HPDE6-E6E7 (cell line): ENCODE measurements at regions not wholly inside any gene's neighbourhood (a gene's known extent, or its start where the extent isn't known, plus 50 kb on each side); places are given as distances from the start of the nearest gene placed in this dataset.
A peak's percentile ranks its signal among the peaks of the same experiment; 100 is the strongest.

Experiments used
- DNase-seq: peaks from one replicate; pipeline ENCODE4 v3.0.0; 2011; ENCODE audit warnings: missing footprints; ENCODE audit errors: extremely low spot score

- DNase-seq = no peak
Observed at GRCh38 chr10:44774676-44775401, 136.3 kb upstream of the TMEM72 start.

DNA sequence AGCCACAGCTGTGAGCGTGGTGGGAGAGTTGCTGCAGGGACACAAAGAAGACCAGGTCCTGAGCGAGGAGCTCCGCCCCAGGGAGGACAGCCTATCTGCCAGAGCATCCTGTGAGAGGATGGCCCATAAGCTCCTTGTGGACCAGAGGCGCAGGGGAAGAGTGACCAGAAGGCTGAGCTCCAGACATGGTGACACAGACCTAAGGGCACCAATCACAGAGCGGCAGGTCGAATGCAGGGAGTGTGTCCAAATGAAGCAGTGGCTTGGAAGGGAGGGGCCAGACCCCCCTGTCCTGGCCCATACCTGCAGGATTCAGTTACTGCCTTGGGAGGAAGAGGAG lies 135.8 kb upstream of the TMEM72 start:
- DNase-seq = no peak

DNA sequence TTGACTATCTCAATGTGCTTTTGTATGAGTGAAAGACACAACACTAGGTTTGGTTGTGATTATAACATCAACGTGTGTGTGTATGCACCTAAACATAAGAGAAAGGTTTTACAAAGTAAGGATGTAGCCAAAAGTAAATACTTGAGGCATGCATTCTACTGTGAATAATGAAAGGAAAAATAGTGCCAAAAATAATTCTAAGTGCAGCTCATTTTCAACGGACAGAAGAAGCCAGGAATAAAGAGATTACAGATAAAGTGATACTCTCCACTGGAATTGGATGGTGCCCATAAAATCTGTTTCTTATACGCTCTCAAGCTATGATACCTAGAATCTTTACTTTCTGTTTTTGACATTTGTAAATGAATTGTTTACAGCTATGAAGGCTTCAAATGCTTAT lies 135.0 kb upstream of the TMEM72 start:
- DNase-seq = no peak

DNA sequence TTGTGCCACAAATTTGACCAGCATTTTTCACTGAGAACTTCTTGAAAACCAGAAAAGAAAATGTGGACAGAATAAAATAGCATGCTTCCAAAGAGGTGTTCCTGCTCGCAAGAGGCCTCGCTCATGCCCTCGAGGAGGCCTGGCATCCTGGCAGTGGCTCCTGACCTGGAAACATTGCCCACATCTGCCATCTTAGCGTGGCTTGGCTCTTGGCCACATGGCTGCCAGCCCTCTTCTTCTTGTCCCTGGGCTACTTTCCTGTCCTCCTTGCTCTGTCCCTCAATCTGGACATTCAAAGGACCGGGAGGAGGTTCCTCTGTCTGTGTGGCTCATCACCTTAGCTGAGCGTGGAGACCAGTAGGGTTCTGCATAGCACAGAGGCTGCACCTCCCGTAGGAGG lies 131.6 kb upstream of the TMEM72 start:
- no peak for DNase-seq

DNA sequence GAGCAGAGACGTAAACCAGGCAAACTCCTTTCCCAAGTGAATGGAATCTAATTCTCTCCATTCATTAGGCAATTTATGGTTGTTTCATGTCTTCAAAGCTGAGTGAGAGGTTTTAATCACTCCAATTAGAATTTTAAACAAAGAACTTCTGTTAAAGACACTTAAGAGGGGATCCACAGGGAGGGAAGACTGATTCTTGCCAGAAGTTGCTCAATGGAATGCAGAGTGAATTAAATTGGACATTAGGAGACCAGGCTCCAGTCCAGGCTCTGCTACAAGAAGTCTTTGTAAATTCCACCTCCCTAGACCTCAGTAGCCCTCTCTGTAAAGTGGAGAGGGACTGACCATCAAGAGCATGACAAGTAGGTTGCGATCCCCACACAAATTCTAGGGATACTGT lies 130.7 kb upstream of the TMEM72 start:
- no peak for DNase-seq

DNA sequence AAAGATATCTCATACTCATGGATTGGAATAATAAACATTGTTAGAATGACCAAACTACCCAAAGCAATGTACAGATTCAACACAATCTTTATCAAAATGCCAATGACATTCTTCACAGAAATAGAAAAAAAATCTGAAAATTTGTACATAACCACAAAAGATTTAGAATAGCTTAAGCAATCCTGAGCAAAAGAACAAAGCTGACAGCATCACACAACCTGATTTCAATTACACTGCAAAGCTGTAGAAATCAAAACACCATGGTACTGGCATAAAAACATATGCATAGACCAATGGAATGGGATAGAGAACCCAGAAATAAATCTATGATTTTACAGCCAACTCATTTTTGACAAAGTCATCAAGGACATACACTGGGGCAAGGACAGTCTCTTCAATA lies 130.0 kb upstream of the TMEM72 start:
- no peak for DNase-seq

DNA sequence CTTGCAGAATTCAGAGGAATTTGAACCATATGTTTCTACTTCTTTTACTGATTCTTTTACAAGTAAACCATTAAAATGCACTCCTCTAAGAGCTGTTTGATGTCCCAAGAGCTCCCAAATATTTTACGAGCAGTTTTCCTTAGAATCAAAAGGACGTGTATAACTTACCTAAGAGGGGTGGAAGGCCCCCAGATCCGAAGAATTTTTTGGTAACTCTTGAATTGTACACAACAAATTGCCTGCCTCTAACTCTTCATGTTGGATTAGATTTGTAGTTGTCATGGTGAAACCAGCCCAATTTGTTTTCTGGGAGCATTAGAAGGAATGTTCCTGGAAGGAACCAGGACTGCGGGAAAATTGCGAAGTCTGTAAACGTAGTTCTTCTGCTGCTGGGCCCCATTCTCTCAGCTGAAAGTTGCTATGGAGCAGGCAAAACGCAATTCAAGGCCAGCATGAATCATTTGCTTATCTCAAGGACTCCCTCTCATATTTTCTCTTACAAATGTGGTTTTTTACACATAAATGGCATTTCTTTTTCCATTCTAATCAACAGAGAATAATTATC lies 124.8 kb upstream of the TMEM72 start:
- DNase-seq = no peak

- DNase-seq = no peak
Observed at GRCh38 chr10:44787480-44788075, 123.6 kb upstream of the TMEM72 start.

- no peak for DNase-seq
Observed at GRCh38 chr10:44788147-44789129, 122.7 kb upstream of the TMEM72 start.

- no peak for DNase-seq
Observed at GRCh38 chr10:44792119-44792775, 118.9 kb upstream of the TMEM72 start.

DNA sequence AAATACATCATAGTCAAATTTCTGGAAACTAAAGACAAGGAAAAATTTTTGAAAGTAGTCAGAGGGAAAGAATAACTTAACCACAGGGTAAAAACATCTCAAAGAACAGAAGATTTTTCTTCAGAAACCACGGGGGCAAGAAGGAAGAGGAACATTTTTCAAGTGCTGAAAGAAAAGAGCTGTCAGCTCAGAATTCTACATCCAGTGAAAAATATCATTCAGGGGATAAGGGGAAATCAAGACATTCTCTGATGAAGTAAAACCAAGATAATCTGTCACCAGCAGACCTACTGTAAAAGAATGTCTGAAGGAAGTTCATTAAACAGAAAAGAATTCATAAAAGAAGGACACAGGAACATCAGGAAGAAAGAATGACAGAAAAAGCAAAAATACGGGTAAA lies 111.2 kb upstream of the TMEM72 start:
- DNase-seq = no peak

DNA sequence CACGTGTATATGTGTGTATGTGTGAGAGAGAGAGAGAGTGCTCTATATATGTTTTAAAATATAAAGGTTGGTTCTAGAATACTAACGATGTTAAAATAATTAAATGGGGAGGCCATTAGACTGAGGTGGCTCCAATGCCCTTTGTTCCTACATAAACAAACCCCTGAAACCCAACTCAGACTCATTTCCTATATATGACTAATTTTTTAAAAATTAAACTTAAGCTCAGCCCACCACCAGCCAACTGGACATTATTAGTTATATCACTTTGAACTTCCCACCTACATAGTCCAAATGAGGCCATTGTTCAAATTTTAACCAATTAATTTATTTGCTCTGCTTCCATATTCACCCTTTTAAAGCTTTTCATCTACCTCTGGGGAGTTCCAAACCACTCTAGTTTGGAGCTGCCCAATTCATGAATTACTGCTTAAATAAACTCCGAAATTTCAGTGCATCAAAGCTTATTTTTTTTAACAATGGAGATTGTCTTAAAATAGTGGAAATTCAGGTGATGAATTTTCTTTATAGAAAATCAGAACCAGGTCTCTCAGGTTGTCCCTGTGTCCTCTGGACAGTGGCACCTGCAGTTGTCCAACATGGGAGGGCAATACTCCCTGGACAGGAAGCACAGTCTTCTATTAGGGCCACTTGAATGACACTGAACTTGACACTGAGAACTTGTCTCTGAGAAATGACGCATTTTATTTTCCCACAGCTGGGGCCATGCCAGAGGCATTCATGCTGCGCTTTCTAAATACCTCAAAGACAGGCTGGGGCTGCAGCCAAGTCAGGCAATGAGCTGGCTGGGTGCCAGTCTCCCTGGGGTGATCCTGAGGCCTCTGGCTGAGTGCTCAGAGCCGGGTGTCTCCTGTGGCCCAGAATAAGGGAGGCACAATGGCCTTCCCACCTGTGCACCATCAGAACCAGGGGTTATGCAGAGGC lies 109.5 kb upstream of the TMEM72 start:
- DNase-seq = peak; percentile 59

DNA sequence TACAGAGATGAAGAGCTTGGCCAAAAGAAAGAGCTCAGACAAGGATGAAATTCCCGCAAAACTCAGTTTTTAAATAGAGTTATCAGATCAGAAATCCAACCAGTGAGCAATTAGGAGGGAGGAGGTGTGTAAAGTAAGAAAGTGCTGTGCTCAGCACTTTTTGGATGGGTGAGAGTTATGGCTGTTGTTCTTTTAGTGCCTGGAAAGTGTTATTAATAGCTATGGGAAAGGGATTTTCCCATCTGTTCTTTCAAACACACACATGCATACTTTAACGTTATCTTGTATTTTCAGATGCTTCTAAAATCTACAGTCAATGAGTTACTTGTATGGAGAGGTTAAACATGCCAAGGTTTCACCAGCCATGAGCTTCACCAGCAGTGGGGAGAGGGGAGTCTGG lies 107.3 kb upstream of the TMEM72 start:
- DNase-seq = no peak

DNA sequence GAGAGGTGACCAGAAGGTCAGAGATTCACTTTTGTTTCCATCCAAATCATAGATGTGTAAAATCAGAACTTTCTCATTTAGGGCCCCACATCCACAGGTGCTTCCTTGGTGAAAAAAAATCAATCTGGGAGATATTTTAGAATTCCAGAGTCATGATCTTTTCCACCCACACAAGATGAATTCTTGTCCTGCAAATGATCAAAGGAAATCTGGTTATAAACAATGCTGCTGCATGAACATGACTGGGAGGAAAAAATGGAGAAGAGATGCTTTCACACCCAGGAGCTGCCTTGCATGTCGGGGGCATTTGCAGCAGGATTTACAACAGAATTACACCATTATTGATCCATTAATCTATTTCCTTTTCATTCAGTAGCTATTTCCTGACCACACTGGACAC lies 106.5 kb upstream of the TMEM72 start:
- DNase-seq = no peak

DNA sequence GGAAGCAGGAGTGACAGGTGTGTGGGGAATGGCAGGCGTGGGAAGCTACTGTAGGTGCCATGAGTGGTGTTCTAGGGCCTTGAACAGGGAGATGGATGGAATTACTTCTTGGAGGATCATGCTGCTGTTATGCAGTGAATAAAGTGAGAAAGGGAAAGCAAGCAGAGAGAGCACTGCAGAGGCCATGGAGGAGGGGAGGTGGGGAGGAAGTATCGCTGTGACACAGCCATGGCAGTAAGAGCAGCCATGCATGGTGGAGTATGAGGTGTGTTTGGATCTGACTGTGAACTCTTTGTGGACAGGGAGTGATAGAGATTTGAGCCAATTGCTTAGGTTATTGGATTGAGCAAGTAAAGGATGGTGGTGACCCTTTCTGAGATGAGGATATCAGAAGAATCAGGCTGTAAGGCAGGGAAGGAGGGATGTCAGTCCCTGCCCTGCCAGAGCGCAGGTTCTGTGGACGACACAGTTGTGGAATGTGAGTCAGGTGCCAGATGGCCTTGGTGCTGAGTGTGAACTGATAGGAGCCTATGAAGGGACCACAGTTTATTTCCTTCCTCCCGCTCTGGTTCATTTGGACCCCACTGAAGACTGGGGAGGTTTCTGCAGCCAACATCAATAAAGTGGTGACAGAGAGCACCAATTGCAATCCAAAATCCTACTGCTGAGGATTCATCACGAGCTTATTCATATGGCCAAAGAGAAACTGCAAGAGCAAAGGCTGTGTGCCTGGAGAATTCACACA lies 105.5 kb upstream of the TMEM72 start:
- no peak for DNase-seq

GRCh38 chr10:44806950-44807349 lies 104.2 kb upstream of the TMEM72 start:
- DNase-seq = no peak

- no peak for DNase-seq
Observed at GRCh38 chr10:44807451-44807850, 103.7 kb upstream of the TMEM72 start.

DNA sequence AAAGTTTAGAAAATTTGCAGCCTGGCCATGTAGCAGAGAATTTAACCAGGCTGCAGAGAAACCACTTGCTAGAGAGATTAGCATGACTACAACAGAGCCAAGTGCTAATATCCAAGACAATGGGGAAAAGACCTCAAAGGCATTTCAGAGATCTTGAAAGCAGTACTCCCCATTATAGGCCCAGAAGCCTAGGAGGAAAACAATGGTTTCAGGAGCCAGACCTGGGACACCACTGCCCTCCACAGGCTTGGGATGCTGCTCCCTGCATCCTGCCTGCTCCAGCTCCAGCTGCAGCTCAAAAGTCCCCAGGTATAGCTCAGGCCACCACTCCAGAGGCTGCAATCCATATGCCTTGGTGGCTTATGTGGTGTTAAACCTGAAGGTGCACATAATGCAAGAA lies 101.5 kb upstream of the TMEM72 start:
- no peak for DNase-seq

DNA sequence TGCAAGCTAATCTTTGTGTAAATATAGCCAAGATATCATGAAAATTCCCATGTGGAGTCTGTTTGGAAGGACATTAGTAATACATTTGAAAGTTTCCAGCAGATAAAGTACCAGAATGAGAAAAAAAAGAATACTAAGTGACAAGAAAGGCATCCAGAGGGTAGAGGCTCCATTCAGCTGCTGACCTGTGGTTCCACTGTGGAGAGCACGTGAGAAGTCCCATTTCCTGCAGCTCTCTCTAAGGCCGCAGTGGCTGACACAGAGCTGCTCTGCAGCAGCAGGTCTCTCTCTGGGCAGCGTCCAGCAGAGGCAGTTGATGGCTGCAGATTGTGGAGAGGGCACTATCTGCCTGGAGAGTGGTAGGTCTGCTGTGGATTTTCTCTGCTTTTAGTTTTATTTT lies 100.1 kb upstream of the TMEM72 start:
- no peak for DNase-seq

GRCh38 chr10:44813201-44813600 lies 97.9 kb upstream of the TMEM72 start:
- DNase-seq = no peak
